Panc1 (cell line): ENCODE measurements at regions not wholly inside any gene's neighbourhood (a gene's known extent, or its start where the extent isn't known, plus 50 kb on each side); places are given as distances from the start of the nearest gene placed in this dataset.

Experiments used
- ATAC-seq: fragments of 200-7000 bp; cut with Tn5 transposase; 2 replicates; pipeline ENCODE4 v1.9.1; 2020; ENCODE audit warnings: mild to moderate bottlenecking, moderate library complexity
- BruUV-seq: library from RNA; stranded (reverse); fragments of 400-500 nt; replicated peaks from 2 replicates; lab custom pipeline; 2021; lab: Mats Ljungman, UMichigan
- CTCF ChIA-PET: fragments of 300-600 bp; sonication (Branson Sonifier 250); formaldehyde crosslinking; loops from one replicate; lab custom pipeline; 2022; ENCODE audit warnings: antibody characterized with exemption; lab: Charles Lee
- POLR2A ChIA-PET: fragments of 300-600 bp; sonication (Branson Sonifier 250); formaldehyde crosslinking; loops from one replicate; lab custom pipeline; 2022; ENCODE audit warnings: antibody characterized with exemption; lab: Charles Lee
- DNase-seq: peaks from one replicate; pipeline ENCODE4 v3.0.0-alpha.2; 2010; ENCODE audit warnings: low read depth, low spot score
- H3K27ac ChIP-seq: 2 replicates; pipeline ENCODE4 v1.5.1; 2011; ENCODE audit warnings: mild to moderate bottlenecking, low read length, inconsistent platforms
- H3K27me3 ChIP-seq: fragments of 200-500 bp; sonication (Bioruptor generic); 2 replicates; pipeline ENCODE4 v1.6.0; 2014; ENCODE audit warnings: low read length, inconsistent platforms; ENCODE audit not compliant: control insufficient read depth, insufficient read depth
- H3K36me3 ChIP-seq: fragments of 200-500 bp; sonication (Bioruptor generic); 2 replicates; pipeline ENCODE4 v1.5.1; 2014; ENCODE audit warnings: inconsistent platforms, mild to moderate bottlenecking, low read length, moderate library complexity; ENCODE audit not compliant: control insufficient read depth, insufficient read depth
- H3K4me1 ChIP-seq: 2 replicates; pipeline ENCODE4 v1.5.1; 2011; ENCODE audit warnings: inconsistent platforms, mild to moderate bottlenecking, low read length, moderate library complexity; ENCODE audit not compliant: control insufficient read depth, insufficient read depth
- H3K4me3 ChIP-seq, 2 experiments: 2 replicates each; pipeline ENCODE4 v1.5.1; 2011 to 2012; ENCODE audit warnings: low read depth in 2 of 2, low read length in 2 of 2, mild to moderate bottlenecking in 2 of 2, inconsistent platforms in 1 of 2, moderate library complexity in 1 of 2
- H3K9me3 ChIP-seq: fragments of 200-500 bp; sonication (Bioruptor generic); 2 replicates; pipeline ENCODE4 v1.5.1; 2014; ENCODE audit warnings: low read depth, mild to moderate bottlenecking, inconsistent platforms, low read length, moderate library complexity; ENCODE audit not compliant: control insufficient read depth, insufficient read depth
- CTCF ChIP-seq: fragments of 450-650 bp; IDR thresholded peaks from 2 replicates; pipeline ENCODE4 v1.5.1; 2017; ENCODE audit warnings: mild to moderate bottlenecking
- POLR2AphosphoS5 ChIP-seq: IDR thresholded peaks from 2 replicates; pipeline ENCODE4 v1.6.1; 2012; ENCODE audit warnings: mild to moderate bottlenecking, low read depth, low read length, moderate library complexity
- REST ChIP-seq, 2 experiments: IDR thresholded peaks; 2 replicates each; pipeline ENCODE4 v1.6.1; 2011 to 2012; ENCODE audit warnings: low read depth in 2 of 2, control low read depth in 1 of 2, low read length in 1 of 2, mild to moderate bottlenecking in 1 of 2, moderate library complexity in 1 of 2; ENCODE audit not compliant: insufficient read depth in 1 of 2
- SIN3A ChIP-seq: IDR thresholded peaks from 2 replicates; pipeline ENCODE4 v1.6.1; 2012; ENCODE audit warnings: low read depth, mild to moderate bottlenecking, low read length, moderate library complexity, borderline replicate concordance; ENCODE audit not compliant: insufficient read depth
- TCF7L2 ChIP-seq: IDR thresholded peaks from 2 replicates; pipeline ENCODE4 v1.6.1; 2011; ENCODE audit warnings: mild to moderate bottlenecking, low read depth, low read length, inconsistent platforms
- in situ Hi-C: cut with HindIII; loops from 2 replicates; pipeline ENCODE4 v1.10.0; 2016; ENCODE audit warnings: low sequenced_read_pairs, low pct_unique_long_range_greater_than_20kb
- intact Hi-C: fragments of 100-400 bp; cut with micrococcal nuclease; formaldehyde crosslinking; loops from one replicate; pipeline ENCODE4 v1.10.0; 2022; ENCODE audit not compliant: unreplicated experiment

- no peak for DNase-seq
- in situ Hi-C loops (no loop called here), intact Hi-C loops (no loop called here)
- Histone ChIP-seq H3K27ac (no peak overlapping the region), H3K4me3 (no peak overlapping the region), H3K36me3 (no peaks in the 10 kb centered on the region), H3K27me3 (no peaks in the 10 kb centered on the region), H3K9me3 (no peaks in the 10 kb centered on the region), H3K4me1 (no peaks in the 10 kb centered on the region)
- no TSS peak for BruUV-seq
- POLR2A ChIA-PET, result no interaction called here
- CTCF ChIA-PET, result no interaction called here
- no peak for ATAC-seq
- no peak for TF ChIP-seq SIN3A
- no peak for TF ChIP-seq POLR2AphosphoS5
- no peak for TF ChIP-seq CTCF
- no peak for TF ChIP-seq TCF7L2
- no peak for TF ChIP-seq REST (IDR thresholded peaks at IDR 0.05; ENCODE audit: insufficient read depth in 1 of 2, low read depth in 2 of 2, low read length in 1 of 2)
Measured at GRCh38 chr7:69070476-69070875, 527.8 kb upstream of the AUTS2 start.

- Histone ChIP-seq H3K9me3 (no peaks in the 10 kb centered on the region), H3K36me3 (no peaks in the 10 kb centered on the region), H3K27me3 (no peaks in the 10 kb centered on the region), H3K4me1 (no peaks in the 10 kb centered on the region), H3K27ac (no peak overlapping the region), H3K4me3 (no peak overlapping the region)
- BruUV-seq, result no TSS peak
- DNase-seq (no peak), ATAC-seq (no peak)
- in situ Hi-C loops, result no loop called here
- intact Hi-C loops, result no loop called here
- CTCF ChIA-PET, result no interaction called here
- POLR2A ChIA-PET, result no interaction called here
- no peak for TF ChIP-seq TCF7L2
- no peak for TF ChIP-seq REST (IDR thresholded peaks at IDR 0.05; ENCODE audit: insufficient read depth in 1 of 2, low read depth in 2 of 2, low read length in 1 of 2)
- TF ChIP-seq POLR2AphosphoS5, result no peak
- TF ChIP-seq SIN3A, result no peak
- TF ChIP-seq CTCF, result no peak
Measured at GRCh38 chr7:69076566-69076965, 521.7 kb upstream of the AUTS2 start.
